CD8-positive, alpha-beta memory T cell (primary cell): ENCODE measurements at regions not wholly inside any gene's neighbourhood (a gene's known extent, or its start where the extent isn't known, plus 50 kb on each side); places are given as distances from the start of the nearest gene placed in this dataset.

ENCODE experiments used
- CTCF ChIA-PET: fragments of 350-600 bp; sonication (Branson Sonifier 250); formaldehyde crosslinking; loops from one replicate; lab custom pipeline; 2021; ENCODE audit warnings: antibody characterized with exemption; lab: Charles Lee
- POLR2A ChIA-PET: fragments of 350-600 bp; sonication (Branson Sonifier 250); formaldehyde crosslinking; loops from one replicate; lab custom pipeline; 2021; ENCODE audit warnings: antibody characterized with exemption; lab: Charles Lee
- DNase-seq, 5 donors: peaks; one replicate each; pipeline versions ENCODE4 v3.0.0 to v3.0.0-alpha.2; 2020 to 2022; ENCODE audit warnings: mixed read lengths in 1 of 5
- H3K27ac ChIP-seq: one replicate; pipeline ENCODE4 v1.7.0; 2013; ENCODE audit warnings: low read depth, mild to moderate bottlenecking, low read length, moderate library complexity
- H3K27me3 ChIP-seq: 2 replicates; pipeline ENCODE4 v1.7.0; 2013; ENCODE audit warnings: low read length, mild to moderate bottlenecking; ENCODE audit not compliant: insufficient read depth, poor library complexity, severe bottlenecking
- H3K36me3 ChIP-seq: 2 replicates; pipeline ENCODE4 v1.7.0; 2013; ENCODE audit warnings: mild to moderate bottlenecking, low read length, moderate library complexity; ENCODE audit not compliant: insufficient read depth
- H3K4me1 ChIP-seq: 2 replicates; pipeline ENCODE4 v1.7.0; 2013; ENCODE audit warnings: mild to moderate bottlenecking, low read length, moderate library complexity; ENCODE audit not compliant: insufficient read depth
- H3K4me3 ChIP-seq: 2 replicates; pipeline ENCODE4 v1.7.0; 2013; ENCODE audit warnings: mild to moderate bottlenecking, low read length
- H3K9me3 ChIP-seq: 2 replicates; pipeline ENCODE4 v1.7.0; 2013; ENCODE audit warnings: mild to moderate bottlenecking, low read length
- H3K27ac Mint-ChIP-seq, 8 donors: one replicate each; pipeline ENCODE4 v1.8.0; 2020 to 2021; ENCODE audit warnings: mixed read lengths in 8 of 8, mild to moderate bottlenecking in 6 of 8, inconsistent platforms in 3 of 8, moderate library complexity in 3 of 8
- H3K27me3 Mint-ChIP-seq, 2 donors: one replicate each; pipeline ENCODE4 v1.8.0; 2020 to 2021; ENCODE audit warnings: mixed read lengths in 2 of 2, mild to moderate bottlenecking in 1 of 2, moderate library complexity in 1 of 2
- H3K36me3 Mint-ChIP-seq, 3 donors: one replicate each; pipeline ENCODE4 v1.8.0; 2020 to 2021; ENCODE audit warnings: mixed read lengths in 3 of 3, inconsistent platforms in 1 of 3, mild to moderate bottlenecking in 1 of 3
- H3K4me1 Mint-ChIP-seq, 3 donors: one replicate each; pipeline ENCODE4 v1.8.0; 2020 to 2021; ENCODE audit warnings: mixed read lengths in 3 of 3, inconsistent platforms in 1 of 3, mild to moderate bottlenecking in 1 of 3
- H3K4me3 Mint-ChIP-seq, 7 donors: one replicate each; pipeline ENCODE4 v1.8.0; 2020 to 2021; ENCODE audit warnings: mixed read lengths in 7 of 7, mild to moderate bottlenecking in 6 of 7, moderate library complexity in 4 of 7, inconsistent platforms in 2 of 7
- H3K9me3 Mint-ChIP-seq, 5 donors: one replicate each; pipeline ENCODE4 v1.8.0; 2020 to 2022; ENCODE audit warnings: mixed read lengths in 5 of 5, mild to moderate bottlenecking in 3 of 5, moderate library complexity in 2 of 5, inconsistent platforms in 1 of 5

GRCh38 chr16:50460538-50461399 is 87.4 kb upstream of the NKD1 start:
- H3K27me3 Mint-ChIP-seq = peaks cover 20 to 37% of the 10 kb centered on the region in 2 donors
- ChIA-PET POLR2A (no interaction called here), CTCF (no interaction called here)
- Histone ChIP-seq H3K4me1 (no peaks in the 10 kb centered on the region), H3K27me3 (no peaks in the 10 kb centered on the region), H3K36me3 (no peaks in the 10 kb centered on the region), H3K4me3 (no peak overlapping the region), H3K27ac (no peak overlapping the region), H3K9me3 (no peaks in the 10 kb centered on the region)
- H3K4me3 Mint-ChIP-seq = no peak overlapping the region
- no peak overlapping the region for H3K27ac Mint-ChIP-seq
- H3K4me1 Mint-ChIP-seq = peaks cover 2 to 8% (median 8%) of the 10 kb centered on the region in 3 donors
- H3K36me3 Mint-ChIP-seq = peaks cover 0 to 4% (median 0%) of the 10 kb centered on the region in 3 donors
- no peak for DNase-seq
- H3K9me3 Mint-ChIP-seq = no peaks in the 10 kb centered on the region

- H3K9me3 Mint-ChIP-seq = no peaks in the 10 kb centered on the region
- no peak overlapping the region for H3K27ac ChIP-seq
- H3K36me3 Mint-ChIP-seq = peaks cover 0 to 4% (median 0%) of the 10 kb centered on the region in 3 donors
- H3K4me1 ChIP-seq = no peaks in the 10 kb centered on the region
- no peak overlapping the region for H3K4me3 ChIP-seq
- no peak overlapping the region for H3K4me3 Mint-ChIP-seq
- peaks cover 17 to 33% of the 10 kb centered on the region in 2 donors for H3K27me3 Mint-ChIP-seq
- ChIA-PET POLR2A (no interaction called here), CTCF (no interaction called here)
- H3K27ac Mint-ChIP-seq = no peak overlapping the region
- peaks cover 2 to 8% (median 8%) of the 10 kb centered on the region in 3 donors for H3K4me1 Mint-ChIP-seq
- H3K9me3 ChIP-seq = no peaks in the 10 kb centered on the region
- H3K27me3 ChIP-seq = no peaks in the 10 kb centered on the region
- H3K36me3 ChIP-seq = no peaks in the 10 kb centered on the region
- no peak for DNase-seq
These were observed 88.6 kb upstream of the NKD1 start for GRCh38 chr16:50459496-50460080.

- no peaks in the 10 kb centered on the region for H3K4me1 ChIP-seq
- H3K9me3 Mint-ChIP-seq = no peaks in the 10 kb centered on the region
- no peak for DNase-seq
- H3K27me3 ChIP-seq = no peaks in the 10 kb centered on the region
- CTCF ChIA-PET = no interaction called here
- POLR2A ChIA-PET = no interaction called here
- H3K4me3 Mint-ChIP-seq = no peak overlapping the region
- peaks cover 0 to 2% (median 0%) of the 10 kb centered on the region in 3 donors for H3K36me3 Mint-ChIP-seq
- no peak overlapping the region for H3K27ac Mint-ChIP-seq
- peaks cover 17 to 29% of the 10 kb centered on the region in 2 donors for H3K27me3 Mint-ChIP-seq
- no peaks in the 10 kb centered on the region for H3K36me3 ChIP-seq
- H3K4me1 Mint-ChIP-seq = peaks cover 2 to 8% (median 8%) of the 10 kb centered on the region in 3 donors
- H3K27ac ChIP-seq = no peak overlapping the region
- H3K9me3 ChIP-seq = no peaks in the 10 kb centered on the region
- no peak overlapping the region for H3K4me3 ChIP-seq
These were observed 89.3 kb upstream of the NKD1 start for GRCh38 chr16:50458667-50459495.

- Histone ChIP-seq H3K36me3 (no peaks in the 10 kb centered on the region), H3K27me3 (no peaks in the 10 kb centered on the region), H3K27ac (no peak overlapping the region), H3K4me3 (no peak overlapping the region), H3K4me1 (no peaks in the 10 kb centered on the region), H3K9me3 (no peaks in the 10 kb centered on the region)
- Mint-ChIP-seq H3K4me3 (no peak overlapping the region), H3K9me3 (no peaks in the 10 kb centered on the region), H3K27me3 (peaks cover 15 to 20% of the 10 kb centered on the region in 2 donors), H3K27ac (peak overlapping the region in 1 of 8 donors; percentile 21), H3K4me1 (peaks cover 2 to 8% (median 8%) of the 10 kb centered on the region in 3 donors), H3K36me3 (no peaks in the 10 kb centered on the region)
- DNase-seq = no peak
- ChIA-PET POLR2A (no interaction called here), CTCF (interaction anchor here (2.3 kb wide), 1 partner anchor 348 kb away, joined by 5 read pairs; no protein-coding TSS in a partner anchor)
These were observed 89.2 kb upstream of the BRD7 start for GRCh38 chr16:50457979-50458491.

GRCh38 chr16:50457423-50457822 is 88.6 kb upstream of the BRD7 start:
- H3K4me3 ChIP-seq = no peak overlapping the region
- ChIA-PET POLR2A (no interaction called here), CTCF (interaction anchor here (2.3 kb wide), 1 partner anchor 349 kb away, joined by 5 read pairs; no protein-coding TSS in a partner anchor)
- Mint-ChIP-seq H3K27me3 (peaks cover 14 to 17% of the 10 kb centered on the region in 2 donors), H3K27ac (peak overlapping the region in 1 of 8 donors; percentile 32), H3K4me3 (no peak overlapping the region), H3K9me3 (no peaks in the 10 kb centered on the region), H3K36me3 (no peaks in the 10 kb centered on the region), H3K4me1 (peaks cover 2 to 8% (median 8%) of the 10 kb centered on the region in 3 donors)
- no peaks in the 10 kb centered on the region for H3K27me3 ChIP-seq
- H3K27ac ChIP-seq = no peak overlapping the region
- no peak for DNase-seq
- H3K36me3 ChIP-seq = no peaks in the 10 kb centered on the region
- H3K4me1 ChIP-seq = no peaks in the 10 kb centered on the region
- no peaks in the 10 kb centered on the region for H3K9me3 ChIP-seq

DNA sequence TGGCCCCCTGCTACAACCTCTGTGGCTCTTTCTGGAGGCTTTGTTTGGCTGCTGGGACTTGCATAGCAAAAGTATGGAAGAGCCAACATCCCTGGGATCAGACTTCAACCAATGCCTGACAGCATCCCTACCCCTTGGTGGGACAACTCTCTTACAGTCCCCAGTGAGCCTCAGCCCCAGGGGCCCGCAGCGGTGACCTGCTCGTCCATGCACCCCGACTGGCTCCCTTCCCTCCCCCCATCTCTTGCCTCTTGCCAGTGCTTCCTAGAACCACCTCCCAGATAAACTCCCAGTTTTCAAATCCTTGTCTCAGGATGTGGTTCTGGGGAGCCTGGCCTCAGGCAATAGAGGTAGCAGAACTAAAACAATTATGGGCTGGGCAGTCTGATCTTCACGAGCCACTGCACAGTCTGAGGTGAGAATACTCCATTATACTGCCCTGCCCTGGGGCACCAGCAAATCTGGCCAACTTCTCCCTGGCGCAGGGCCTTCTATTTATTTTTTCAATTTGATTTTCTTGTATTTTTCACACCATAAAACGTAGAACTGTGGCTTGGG is 86.6 kb upstream of the BRD7 start:
- POLR2A ChIA-PET = no interaction called here
- Histone ChIP-seq H3K27ac (no peak overlapping the region), H3K36me3 (no peaks in the 10 kb centered on the region), H3K4me3 (no peak overlapping the region), H3K9me3 (no peaks in the 10 kb centered on the region), H3K4me1 (no peaks in the 10 kb centered on the region), H3K27me3 (no peaks in the 10 kb centered on the region)
- Mint-ChIP-seq H3K4me1 (peaks cover 2 to 8% (median 8%) of the 10 kb centered on the region in 3 donors), H3K27ac (no peak overlapping the region), H3K4me3 (no peak overlapping the region), H3K36me3 (no peaks in the 10 kb centered on the region), H3K9me3 (peaks cover 0 to under 1% (median 0%) of the 10 kb centered on the region in 5 donors), H3K27me3 (peaks cover 9 to 11% of the 10 kb centered on the region in 2 donors)
- CTCF ChIA-PET = no interaction called here
- DNase-seq = no peak

DNA sequence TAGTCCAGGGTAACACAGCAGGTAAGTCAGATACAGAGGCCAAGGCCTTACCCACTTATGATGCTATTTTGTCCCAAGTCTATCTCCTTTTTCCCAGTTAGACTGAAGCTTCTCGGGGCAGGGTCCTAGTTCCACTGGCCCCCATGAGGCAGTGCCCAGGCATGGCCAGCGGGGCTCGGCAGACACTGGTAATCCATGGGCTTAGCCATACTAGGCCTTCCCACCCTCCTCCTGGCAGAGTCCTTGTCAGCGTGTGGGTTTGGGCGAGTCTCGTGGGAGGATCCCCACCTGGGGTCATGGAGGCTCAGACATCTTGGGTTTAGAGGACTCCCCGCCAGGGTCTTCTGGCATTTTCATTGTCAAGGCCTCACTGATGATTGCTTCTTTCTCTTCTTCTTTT is 84.7 kb upstream of the BRD7 start:
- peaks cover 9 to 14% of the 10 kb centered on the region in 2 donors for H3K27me3 Mint-ChIP-seq
- peaks cover 2 to 8% (median 5%) of the 10 kb centered on the region in 3 donors for H3K4me1 Mint-ChIP-seq
- Histone ChIP-seq H3K36me3 (no peaks in the 10 kb centered on the region), H3K27me3 (no peaks in the 10 kb centered on the region), H3K9me3 (no peaks in the 10 kb centered on the region), H3K27ac (no peak overlapping the region), H3K4me1 (no peaks in the 10 kb centered on the region), H3K4me3 (no peak overlapping the region)
- H3K9me3 Mint-ChIP-seq = peaks cover 0 to 1% (median 0%) of the 10 kb centered on the region in 5 donors
- DNase-seq = no peak
- POLR2A ChIA-PET = no interaction called here
- CTCF ChIA-PET = no interaction called here
- H3K4me3 Mint-ChIP-seq = no peak overlapping the region
- H3K27ac Mint-ChIP-seq = no peak overlapping the region
- no peaks in the 10 kb centered on the region for H3K36me3 Mint-ChIP-seq
